GM10266 (cell line): ENCODE measurements at regions not wholly inside any gene's neighbourhood (a gene's known extent, or its start where the extent isn't known, plus 50 kb on each side); places are given as distances from the start of the nearest gene placed in this dataset.

Experiments used
- DNase-seq: peaks from one replicate; pipeline ENCODE4 v3.0.0; 2012; ENCODE audit errors: extremely low spot score
- TF ChIP-seq, protein P1 (sequence below): IDR thresholded peaks from 2 replicates; pipeline ENCODE4 v1.5.1; 2012; ENCODE audit warnings: mild to moderate bottlenecking, low read depth; ENCODE audit not compliant: control insufficient read depth, insufficient read depth; ENCODE audit errors: missing control alignments

DNA sequence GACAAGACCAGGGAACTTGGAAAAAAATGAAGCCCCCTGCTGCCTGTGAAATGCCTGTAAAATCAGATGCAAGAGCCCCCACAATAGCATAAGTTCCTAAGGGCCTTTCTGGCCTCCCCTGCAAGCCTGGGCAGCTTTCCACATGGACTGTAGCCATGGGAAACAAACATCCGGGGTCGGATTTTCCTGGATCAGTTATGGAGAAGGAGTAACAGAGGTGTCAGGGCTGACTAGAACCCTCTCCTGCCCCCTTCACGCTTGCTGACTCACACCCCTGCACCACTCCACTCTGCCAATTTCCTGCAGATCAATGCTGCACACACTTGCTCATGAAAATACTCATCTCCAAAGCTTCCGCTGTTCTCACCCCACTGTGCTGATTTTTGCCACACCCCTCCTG is 258.6 kb downstream of the CBLN1 start:
- TF ChIP-seq, protein P1, sequence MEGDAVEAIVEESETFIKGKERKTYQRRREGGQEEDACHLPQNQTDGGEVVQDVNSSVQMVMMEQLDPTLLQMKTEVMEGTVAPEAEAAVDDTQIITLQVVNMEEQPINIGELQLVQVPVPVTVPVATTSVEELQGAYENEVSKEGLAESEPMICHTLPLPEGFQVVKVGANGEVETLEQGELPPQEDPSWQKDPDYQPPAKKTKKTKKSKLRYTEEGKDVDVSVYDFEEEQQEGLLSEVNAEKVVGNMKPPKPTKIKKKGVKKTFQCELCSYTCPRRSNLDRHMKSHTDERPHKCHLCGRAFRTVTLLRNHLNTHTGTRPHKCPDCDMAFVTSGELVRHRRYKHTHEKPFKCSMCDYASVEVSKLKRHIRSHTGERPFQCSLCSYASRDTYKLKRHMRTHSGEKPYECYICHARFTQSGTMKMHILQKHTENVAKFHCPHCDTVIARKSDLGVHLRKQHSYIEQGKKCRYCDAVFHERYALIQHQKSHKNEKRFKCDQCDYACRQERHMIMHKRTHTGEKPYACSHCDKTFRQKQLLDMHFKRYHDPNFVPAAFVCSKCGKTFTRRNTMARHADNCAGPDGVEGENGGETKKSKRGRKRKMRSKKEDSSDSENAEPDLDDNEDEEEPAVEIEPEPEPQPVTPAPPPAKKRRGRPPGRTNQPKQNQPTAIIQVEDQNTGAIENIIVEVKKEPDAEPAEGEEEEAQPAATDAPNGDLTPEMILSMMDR, result no peak
- no peak for DNase-seq

DNA sequence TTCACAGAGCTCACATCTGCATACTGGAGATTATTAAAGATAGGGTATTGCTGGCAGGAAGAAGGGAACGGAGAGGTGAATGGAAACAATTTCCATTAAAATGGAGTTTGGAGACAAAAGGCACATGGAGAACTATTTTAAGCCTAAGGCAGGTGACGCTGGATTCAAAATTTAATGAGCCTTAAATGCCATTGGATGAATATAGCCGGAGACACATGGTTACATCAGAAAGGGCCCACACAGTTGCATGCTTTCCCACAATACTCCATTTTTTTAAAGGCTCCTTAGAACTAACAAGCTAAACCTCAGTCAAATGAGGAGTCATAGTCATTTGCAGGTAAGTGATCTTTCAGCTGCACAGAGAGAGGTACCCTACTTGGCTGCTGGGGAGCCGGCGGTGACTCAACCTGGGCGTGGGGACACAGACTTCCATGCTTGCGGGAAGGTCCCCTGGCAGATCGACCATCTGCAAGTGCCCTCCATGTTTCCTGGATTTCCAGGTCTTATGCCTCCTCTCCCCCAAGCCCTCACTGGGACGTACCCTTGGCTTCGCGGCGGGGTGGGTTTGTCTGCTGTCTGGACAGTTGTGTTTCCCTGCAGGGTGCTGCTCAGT is 259.2 kb downstream of the CBLN1 start:
- TF ChIP-seq, protein P1, result no peak
- no peak for DNase-seq

DNA sequence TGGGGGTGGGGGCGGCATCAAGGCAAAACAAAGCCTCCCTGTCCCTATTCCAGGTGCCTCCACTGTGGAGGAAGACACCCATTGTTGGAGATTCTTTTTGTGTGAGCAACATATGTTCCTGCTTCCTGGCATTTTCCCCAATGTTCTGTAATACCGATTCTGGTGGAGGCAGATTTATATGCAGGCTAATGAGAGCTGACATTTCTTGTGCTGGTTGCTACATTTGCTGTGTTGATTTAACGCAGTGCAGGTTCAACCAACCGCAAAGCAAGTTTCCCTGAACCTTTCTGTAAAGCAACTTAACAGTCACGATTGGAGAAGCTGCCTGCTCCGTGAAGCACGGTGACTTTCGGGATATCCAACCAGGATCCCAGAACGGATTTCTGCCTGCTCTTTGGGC is 260.5 kb downstream of the CBLN1 start:
- no peak for DNase-seq
- TF ChIP-seq, protein P1, result no peak

DNA sequence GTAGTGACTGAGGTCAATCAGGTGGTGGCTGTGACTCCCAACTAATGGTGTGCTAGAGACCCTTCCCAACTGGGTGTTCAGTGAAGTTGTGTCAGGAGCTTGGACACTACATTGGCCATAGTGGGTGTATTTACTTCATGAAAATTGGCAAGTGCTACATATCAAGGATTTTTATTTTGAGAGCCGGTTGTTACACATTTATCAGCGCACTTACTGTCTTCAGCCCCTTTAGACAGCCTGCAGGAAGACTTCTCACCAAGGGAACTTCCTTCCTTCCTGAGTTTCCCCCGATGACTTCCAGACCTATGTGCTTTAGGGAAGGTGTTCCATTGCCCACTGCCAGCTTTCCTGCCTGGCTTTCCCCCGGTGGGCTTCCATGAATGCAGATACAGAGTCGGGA is 261.2 kb downstream of the CBLN1 start:
- DNase-seq, result no peak
- TF ChIP-seq, protein P1, result no peak

DNA sequence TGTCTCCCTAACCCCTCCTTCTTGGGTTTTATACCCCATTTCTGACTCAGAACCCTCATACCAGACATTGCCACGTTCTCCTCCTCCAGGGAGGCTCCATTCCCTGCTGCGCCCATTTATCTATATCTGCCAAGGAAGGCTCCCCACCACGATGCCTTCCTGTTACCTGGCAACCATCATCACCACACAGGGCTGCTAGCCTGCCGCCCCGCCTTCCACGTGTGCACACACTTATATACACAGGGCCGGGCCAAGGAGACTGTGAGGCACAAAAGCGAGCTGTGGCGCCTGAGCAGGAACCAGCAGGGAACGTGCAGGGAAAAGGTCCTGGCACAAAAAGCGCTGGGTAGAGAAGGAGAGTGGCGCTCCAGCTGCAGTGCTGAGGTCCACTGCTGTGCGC is 261.8 kb downstream of the CBLN1 start:
- no peak for DNase-seq
- TF ChIP-seq, protein P1, result no peak

DNA sequence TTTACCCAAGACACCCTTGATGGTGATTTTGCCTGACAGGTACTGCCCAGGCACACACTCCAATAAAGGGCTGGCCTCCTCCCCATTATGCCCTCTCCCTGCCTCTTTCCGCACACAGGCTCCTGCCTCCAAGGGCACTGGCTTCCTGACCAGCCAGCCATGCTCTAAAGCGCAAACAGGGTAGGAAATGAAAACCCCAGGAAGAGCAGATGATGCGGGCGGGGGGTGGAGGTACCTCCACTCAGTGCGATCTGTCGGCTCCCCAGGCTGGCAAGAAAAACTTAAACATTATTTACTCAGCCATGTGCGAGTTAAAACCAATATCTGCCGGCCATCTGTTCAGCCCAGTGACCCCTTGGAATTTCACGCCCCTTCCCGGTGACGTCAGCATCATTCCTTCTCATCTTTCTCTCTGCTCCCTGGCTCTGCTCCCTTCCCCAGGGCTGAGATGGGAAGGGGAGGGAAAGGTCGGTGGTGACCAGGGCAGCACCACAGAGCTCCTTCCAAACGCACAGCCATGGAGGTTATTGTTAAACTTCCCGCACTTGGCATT is 262.5 kb downstream of the CBLN1 start:
- no peak for DNase-seq

DNA sequence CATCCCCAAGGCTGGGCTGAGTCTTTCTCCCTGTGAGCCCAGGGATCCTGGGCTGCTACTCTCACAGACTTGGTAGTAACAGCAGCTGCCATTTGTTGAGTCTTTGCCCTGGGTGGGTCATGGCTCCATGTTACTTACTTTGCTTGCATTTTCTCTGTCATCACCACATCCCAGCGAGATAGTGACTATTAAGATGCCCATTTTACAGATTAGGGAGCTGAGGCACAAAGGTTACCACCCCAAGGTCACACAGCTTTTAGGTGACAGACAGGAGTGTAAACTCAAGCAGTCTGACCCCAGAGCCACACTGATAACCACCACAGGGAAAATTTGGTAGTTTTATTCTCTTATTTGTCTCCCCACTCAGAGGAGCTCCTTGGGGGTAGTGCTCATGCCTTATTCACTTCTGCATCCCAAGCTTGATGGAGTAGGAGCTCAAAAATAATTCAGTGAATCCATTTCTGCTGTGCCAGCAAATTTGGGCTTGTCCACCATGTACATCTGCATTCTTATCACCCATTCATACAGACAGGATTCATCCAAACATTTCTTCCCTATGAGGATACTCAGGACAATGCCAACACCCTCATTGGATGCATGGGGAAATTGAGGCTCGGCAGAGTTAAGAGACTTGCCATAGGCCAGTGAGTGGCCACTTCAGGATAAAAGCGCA is 263.2 kb downstream of the CBLN1 start:
- TF ChIP-seq, protein P1, result no peak
- no peak for DNase-seq

More for the DNA sequence above, 262.5 kb downstream of the CBLN1 start:
- TF ChIP-seq, protein P1, result no peak
